ENCODE measurements at regions not wholly inside any gene's neighbourhood (a gene's known extent, or its start where the extent isn't known, plus 50 kb on each side); places are given as distances from the start of the nearest gene placed in this dataset.
A peak's percentile ranks its signal among the peaks of the same experiment; 100 is the strongest.

- intact Hi-C loops (cut with DNase I) = no loop called here
- Histone ChIP-seq H3K27me3 (peaks cover 0 to 67% (median 5%) of the 10 kb centered on the region in 4 donors), H3K36me3 (no peaks in the 10 kb centered on the region), H3K4me3 (no peak overlapping the region), H3K9me3 (no peaks in the 10 kb centered on the region), H3K4me1 (no peaks in the 10 kb centered on the region), H3K27ac (replicated peaks in 1 of 4) (no peak overlapping the region)
- TF ChIP-seq EP300 (IDR thresholded peaks at IDR 0.05) (no peak), CTCF (IDR thresholded peaks at IDR 0.05) (no peak), POLR2AphosphoS5 (IDR thresholded peaks at IDR 0.05) (no peak), POLR2A (IDR thresholded peaks at IDR 0.05; ENCODE audit: low read depth) (no peak)
- no peak for DNase-seq (ENCODE audit: extremely low spot score)
- 88% methylated on average over 17 of the region's 17 CpGs for WGBS
Observed at GRCh38 chr5:1706021-1706420, 93.6 kb downstream of the MRPL36 start.

- DNase-seq (ENCODE audit: extremely low spot score) = peak; percentile 70
Observed at GRCh38 chr5:1704676-1705075, 95.0 kb downstream of the MRPL36 start.

GRCh38 chr5:1704266-1704665 is 95.4 kb downstream of the MRPL36 start:
- Histone ChIP-seq H3K27me3 (peaks cover 0 to 65% (median 5%) of the 10 kb centered on the region in 4 donors), H3K27ac (replicated peaks in 1 of 4) (no peak overlapping the region), H3K36me3 (no peaks in the 10 kb centered on the region), H3K4me3 (no peak overlapping the region), H3K9me3 (no peaks in the 10 kb centered on the region), H3K4me1 (no peaks in the 10 kb centered on the region)
- intact Hi-C loops (cut with DNase I) = no loop called here
- no peak for TF ChIP-seq POLR2AphosphoS5 (IDR thresholded peaks at IDR 0.05)
- no peak for TF ChIP-seq CTCF (IDR thresholded peaks at IDR 0.05)
- TF ChIP-seq EP300 (IDR thresholded peaks at IDR 0.05) = no peak
- TF ChIP-seq POLR2A (IDR thresholded peaks at IDR 0.05; ENCODE audit: low read depth) = no peak
- 88% methylated on average over 11 of the region's 13 CpGs for WGBS
- DNase-seq (ENCODE audit: extremely low spot score) = peak; percentile 68

More at GRCh38 chr5:1704676-1705075, 95.0 kb downstream of the MRPL36 start:
- no peak overlapping the region for H3K27ac ChIP-seq (replicated peaks in 1 of 4)
- TF ChIP-seq EP300 (IDR thresholded peaks at IDR 0.05) (no peak), POLR2A (IDR thresholded peaks at IDR 0.05; ENCODE audit: low read depth) (no peak), POLR2AphosphoS5 (IDR thresholded peaks at IDR 0.05) (no peak), CTCF (IDR thresholded peaks at IDR 0.05) (no peak)
- H3K4me1 ChIP-seq = no peaks in the 10 kb centered on the region
- no peaks in the 10 kb centered on the region for H3K9me3 ChIP-seq
- no peaks in the 10 kb centered on the region for H3K36me3 ChIP-seq
- 65% methylated on average over 6 of the region's 7 CpGs for WGBS
- no peak overlapping the region for H3K4me3 ChIP-seq
- intact Hi-C loops (cut with DNase I) = no loop called here
- peaks cover 0 to 65% (median 5%) of the 10 kb centered on the region in 4 donors for H3K27me3 ChIP-seq

- TF ChIP-seq EP300 (IDR thresholded peaks at IDR 0.05) (no peak), POLR2AphosphoS5 (IDR thresholded peaks at IDR 0.05) (no peak), CTCF (IDR thresholded peaks at IDR 0.05) (no peak), POLR2A (IDR thresholded peaks at IDR 0.05; ENCODE audit: low read depth) (no peak)
- intact Hi-C loops (cut with DNase I) = no loop called here
- Histone ChIP-seq H3K4me3 (no peak overlapping the region), H3K9me3 (no peaks in the 10 kb centered on the region), H3K36me3 (no peaks in the 10 kb centered on the region), H3K27me3 (peaks cover 0 to 64% (median 2%) of the 10 kb centered on the region in 4 donors), H3K4me1 (no peaks in the 10 kb centered on the region), H3K27ac (replicated peaks in 1 of 4) (no peak overlapping the region)
- WGBS = 80% methylated on average over 10 of the region's 21 CpGs
- DNase-seq (ENCODE audit: extremely low spot score) = peak; percentile 85
Observed at GRCh38 chr5:1703352-1704050, 96.1 kb downstream of the MRPL36 start.

GRCh38 chr5:1702318-1702717 is 97.3 kb downstream of the MRPL36 start:
- intact Hi-C loops (cut with DNase I) = no loop called here
- no peaks in the 10 kb centered on the region for H3K9me3 ChIP-seq
- H3K36me3 ChIP-seq = no peaks in the 10 kb centered on the region
- DNase-seq (ENCODE audit: extremely low spot score) = no peak
- H3K27ac ChIP-seq (replicated peaks in 1 of 4) = no peak overlapping the region
- no peaks in the 10 kb centered on the region for H3K4me1 ChIP-seq
- no peak overlapping the region for H3K4me3 ChIP-seq
- peaks cover 0 to 55% (median 0%) of the 10 kb centered on the region in 4 donors for H3K27me3 ChIP-seq
- TF ChIP-seq POLR2AphosphoS5 (IDR thresholded peaks at IDR 0.05) = no peak
- no peak for TF ChIP-seq POLR2A (IDR thresholded peaks at IDR 0.05; ENCODE audit: low read depth)
- TF ChIP-seq EP300 (IDR thresholded peaks at IDR 0.05) = no peak
- no peak for TF ChIP-seq CTCF (IDR thresholded peaks at IDR 0.05)
- 64% methylated on average over 21 of the region's 21 CpGs for WGBS
